SK-N-MC (cell line): ENCODE measurements at regions not wholly inside any gene's neighbourhood (a gene's known extent, or its start where the extent isn't known, plus 50 kb on each side); places are given as distances from the start of the nearest gene placed in this dataset.

Source experiments
- EZH2 ChIP-seq: fragments of 200-600 bp; sonication (generic); IDR thresholded peaks from one replicate; pipeline ENCODE4 v1.6.1; 2017; ENCODE audit warnings: antibody characterized with exemption
- FOXP2 ChIP-seq: optimal IDR thresholded peaks from 2 replicates; pipeline ENCODE3; 2011; ENCODE audit warnings: mild to moderate bottlenecking, moderate library complexity; ENCODE audit not compliant: insufficient read depth; ENCODE audit errors: extremely low read length, control extremely low read depth
- POLR2AphosphoS5 ChIP-seq: IDR thresholded peaks from 2 replicates; pipeline ENCODE4 v1.6.1; 2012; ENCODE audit warnings: mild to moderate bottlenecking, low read depth, low read length, borderline replicate concordance

DNA sequence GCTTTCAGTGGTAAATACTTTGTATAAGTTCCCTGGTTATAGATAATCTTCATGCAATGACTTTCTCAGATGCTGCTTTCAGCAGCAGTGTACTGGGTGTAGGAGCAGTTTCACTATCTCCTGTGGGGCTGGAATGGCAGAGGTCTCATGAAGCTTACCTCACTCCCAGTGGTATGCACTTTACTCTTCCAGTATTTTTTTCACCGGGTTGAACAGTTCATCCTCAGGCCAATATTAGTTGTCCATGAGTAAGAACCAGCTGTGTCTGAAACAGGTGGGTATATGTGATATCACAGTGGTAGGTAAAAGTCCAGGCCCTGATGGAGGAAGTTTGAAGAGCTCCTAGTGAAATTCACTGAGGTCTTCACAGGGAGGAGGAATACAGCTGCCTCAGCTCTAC lies 351.5 kb upstream of the EMCN start:
- TF ChIP-seq POLR2AphosphoS5 (no peak), EZH2 (no peak), FOXP2 (no peak)
